Activated CD4-positive, CD25-positive, alpha-beta regulatory T cell (primary cell): ENCODE measurements at regions not wholly inside any gene's neighbourhood (a gene's known extent, or its start where the extent isn't known, plus 50 kb on each side); places are given as distances from the start of the nearest gene placed in this dataset.
"Not testable (repeated sequence)": the region's sequence is repeated elsewhere in the genome, so short reads cannot be mapped to it uniquely, and the experiment has no call there.

ENCODE experiments used
- DNase-seq, 4 experiments: peaks; one replicate each; lab custom pipeline; 2025; lab: John Stamatoyannopoulos, UW

GRCh38 chr19:30103981-30104380 lies 161.9 kb downstream of the URI1 start:
- DNase-seq: no peak

- no peak for DNase-seq
Observed at GRCh38 chr19:30105316-30105715, 163.3 kb downstream of the URI1 start.

- DNase-seq: no peak
Observed at GRCh38 chr19:30105727-30106126, 163.7 kb downstream of the URI1 start.

- no peak for DNase-seq
Observed at GRCh38 chr19:30106417-30107095, 164.5 kb downstream of the URI1 start.

- no peak for DNase-seq
Observed at GRCh38 chr19:30107251-30107650, 165.2 kb downstream of the URI1 start.

GRCh38 chr19:30109565-30109964 lies 167.5 kb downstream of the URI1 start:
- no peak for DNase-seq

GRCh38 chr19:30111021-30111855 lies 169.2 kb downstream of the URI1 start:
- DNase-seq: no peak

GRCh38 chr19:30112171-30112570 lies 170.1 kb downstream of the URI1 start:
- no peak for DNase-seq

- no peak for DNase-seq
Observed at GRCh38 chr19:30112666-30113065, 170.6 kb downstream of the URI1 start.

- DNase-seq: no peak
Observed at GRCh38 chr19:30113186-30113585, 171.1 kb downstream of the URI1 start.

- DNase-seq: not testable (repeated sequence)
Observed at GRCh38 chr19:30114095-30114494, 172.1 kb downstream of the URI1 start.

- no peak for DNase-seq
Observed at GRCh38 chr19:30115947-30116346, 173.9 kb downstream of the URI1 start.

- no peak for DNase-seq
Observed at GRCh38 chr19:30116530-30116929, 174.5 kb downstream of the URI1 start.

- DNase-seq: no peak
Observed at GRCh38 chr19:30116984-30117555, 175.0 kb downstream of the URI1 start.

GRCh38 chr19:30117636-30118145 lies 175.7 kb downstream of the URI1 start:
- no peak for DNase-seq

GRCh38 chr19:30118221-30118620 lies 176.2 kb downstream of the URI1 start:
- DNase-seq: no peak

GRCh38 chr19:30118760-30119159 lies 176.7 kb downstream of the URI1 start:
- DNase-seq: no peak

- no peak for DNase-seq
Observed at GRCh38 chr19:30119180-30119908, 177.3 kb downstream of the URI1 start.

- DNase-seq: no peak
Observed at GRCh38 chr19:30120860-30121484, 178.9 kb downstream of the URI1 start.

GRCh38 chr19:30122431-30122830 lies 180.4 kb downstream of the URI1 start:
- no peak for DNase-seq

- no peak for DNase-seq
Observed at GRCh38 chr19:30123119-30123518, 181.1 kb downstream of the URI1 start.

GRCh38 chr19:30123611-30124010 lies 181.6 kb downstream of the URI1 start:
- no peak for DNase-seq
